Activated CD4-positive, CD25-positive, alpha-beta regulatory T cell treated with anti-CD3 and anti-CD28 coated beads, Interleukin-2, amount 50 U/mL, for 16 hours (primary cell): ENCODE measurements at regions not wholly inside any gene's neighbourhood (a gene's known extent, or its start where the extent isn't known, plus 50 kb on each side); places are given as distances from the start of the nearest gene placed in this dataset.

Source experiments
- DNase-seq: peaks from one replicate; pipeline ENCODE4 v3.0.0-alpha.2; 2020; ENCODE audit warnings: low read depth, low spot score

GRCh38 chr7:41878309-41879295, 175.7 kb upstream of the INHBA start:
- no peak for DNase-seq

- DNase-seq: no peak
Observed at GRCh38 chr7:41877118-41877517, 174.2 kb upstream of the INHBA start.

- DNase-seq: no peak
Observed at GRCh38 chr7:41875513-41875912, 172.6 kb upstream of the INHBA start.

- DNase-seq: no peak
Observed at GRCh38 chr7:41874201-41874785, 171.4 kb upstream of the INHBA start.

- DNase-seq: no peak
Observed at GRCh38 chr7:41873741-41874140, 170.9 kb upstream of the INHBA start.

GRCh38 chr7:41872966-41873365, 170.1 kb upstream of the INHBA start:
- no peak for DNase-seq

- DNase-seq: no peak
Observed at GRCh38 chr7:41870461-41871138, 167.7 kb upstream of the INHBA start.

- DNase-seq: no peak
Observed at GRCh38 chr7:41869997-41870396, 167.1 kb upstream of the INHBA start.

GRCh38 chr7:41869596-41869995, 166.7 kb upstream of the INHBA start:
- no peak for DNase-seq

GRCh38 chr7:41869091-41869490, 166.2 kb upstream of the INHBA start:
- DNase-seq: no peak

- DNase-seq: no peak
Observed at GRCh38 chr7:41867639-41868280, 164.9 kb upstream of the INHBA start.

- DNase-seq: no peak
Observed at GRCh38 chr7:41862261-41862660, 159.4 kb upstream of the INHBA start.

GRCh38 chr7:41861642-41862041, 158.8 kb upstream of the INHBA start:
- no peak for DNase-seq

GRCh38 chr7:41858201-41858600, 155.3 kb upstream of the INHBA start:
- no peak for DNase-seq

- DNase-seq: no peak
Observed at GRCh38 chr7:41855798-41856197, 152.9 kb upstream of the INHBA start.

- no peak for DNase-seq
Observed at GRCh38 chr7:41847606-41848005, 144.7 kb upstream of the INHBA start.

GRCh38 chr7:41847151-41847550, 144.3 kb upstream of the INHBA start:
- DNase-seq: no peak

- no peak for DNase-seq
Observed at GRCh38 chr7:41842956-41843355, 140.1 kb upstream of the INHBA start.

GRCh38 chr7:41837916-41838315, 135.0 kb upstream of the INHBA start:
- DNase-seq: no peak

GRCh38 chr7:41835976-41836530, 133.2 kb upstream of the INHBA start:
- no peak for DNase-seq

GRCh38 chr7:41834805-41835694, 132.2 kb upstream of the INHBA start:
- DNase-seq: no peak
